IPS DF 4.7 (cell line): ENCODE measurements at regions not wholly inside any gene's neighbourhood (a gene's known extent, or its start where the extent isn't known, plus 50 kb on each side); places are given as distances from the start of the nearest gene placed in this dataset.

Experiments
- DNase-seq: peaks from one replicate; pipeline ENCODE4 v3.0.0-alpha.2; 2013; ENCODE audit warnings: low spot score; ENCODE audit errors: extremely low read depth

DNA sequence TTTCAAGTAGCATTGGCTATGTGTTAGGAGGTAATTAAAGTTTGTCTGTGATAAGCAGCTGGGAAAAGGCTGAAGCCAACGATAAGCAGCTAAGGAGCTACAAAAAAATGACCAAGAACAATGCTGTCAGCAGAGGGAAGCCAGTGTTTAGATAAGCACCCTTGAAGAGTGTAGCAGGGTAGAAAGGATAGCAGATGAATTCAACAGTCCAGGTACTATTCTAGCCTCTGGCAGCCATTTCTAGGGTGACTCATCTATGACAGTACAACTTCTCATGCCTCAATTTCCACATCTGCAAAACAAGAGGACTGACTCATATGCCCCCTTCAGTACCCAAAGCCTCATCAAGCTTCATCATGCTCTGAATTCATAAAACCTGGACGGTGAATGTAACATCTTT, 617.6 kb upstream of the UBE2E2 start:
- no peak for DNase-seq

DNA sequence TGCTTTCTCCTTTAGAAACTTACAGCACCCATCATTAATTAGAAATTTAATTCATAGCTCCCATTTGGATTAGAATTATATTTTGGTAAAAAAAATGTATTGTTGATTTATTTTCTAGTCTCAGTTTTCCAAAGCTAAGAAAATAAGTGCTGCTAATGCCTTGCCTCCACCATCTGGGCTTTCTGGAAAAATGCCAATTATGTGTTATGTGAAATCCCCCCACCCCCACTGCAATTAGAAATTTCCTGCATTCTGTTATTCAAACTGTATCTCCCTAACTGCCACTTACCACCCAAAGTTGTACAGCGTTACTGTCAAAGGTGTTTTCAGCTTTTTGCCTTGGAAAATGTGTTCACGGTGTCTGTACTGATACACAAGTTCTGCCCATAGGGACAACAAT, 617.2 kb upstream of the UBE2E2 start:
- DNase-seq, result no peak

- no peak for DNase-seq
Observed at GRCh38 chr3:22587446-22587845, 615.7 kb upstream of the UBE2E2 start.

DNA sequence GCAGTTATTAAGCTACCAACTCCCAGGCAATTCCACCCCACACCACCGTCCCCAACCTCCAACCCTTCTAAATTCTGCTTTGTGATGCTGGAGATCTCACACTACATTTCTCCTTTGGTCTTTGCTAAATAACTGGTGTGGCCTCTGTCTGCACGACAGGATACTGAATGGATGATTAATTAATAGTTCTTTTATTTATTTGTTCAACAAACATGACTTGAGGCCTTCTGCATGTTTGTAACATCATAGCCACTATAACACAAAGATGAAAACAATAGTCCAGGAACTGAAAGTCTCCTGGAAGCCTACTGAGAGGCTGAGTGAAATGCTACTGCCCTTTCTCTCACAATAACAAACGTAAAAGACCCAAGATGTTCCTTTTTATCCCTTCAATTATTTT, 609.5 kb upstream of the UBE2E2 start:
- no peak for DNase-seq

DNA sequence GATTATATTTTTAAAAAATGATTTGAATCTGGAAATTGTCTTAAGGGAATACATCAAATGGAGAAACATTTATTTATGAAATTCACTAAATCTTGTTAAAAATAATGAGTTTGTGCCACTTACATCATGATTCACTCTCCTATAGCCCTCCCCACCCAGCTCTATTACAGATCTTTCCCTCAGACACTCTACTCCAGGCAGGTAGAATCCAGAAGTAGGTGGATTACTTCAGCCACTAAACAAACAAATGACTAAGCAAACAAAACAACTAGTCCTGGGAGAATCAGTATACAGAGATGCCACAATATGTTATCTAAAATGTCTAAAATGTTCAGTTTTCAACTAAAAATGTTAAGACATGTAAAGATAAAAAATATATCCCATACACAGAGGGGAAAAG, 608.1 kb upstream of the UBE2E2 start:
- no peak for DNase-seq

GRCh38 chr3:22606461-22606860, 596.7 kb upstream of the UBE2E2 start:
- DNase-seq, result no peak

GRCh38 chr3:22606938-22607337, 596.2 kb upstream of the UBE2E2 start:
- no peak for DNase-seq

DNA sequence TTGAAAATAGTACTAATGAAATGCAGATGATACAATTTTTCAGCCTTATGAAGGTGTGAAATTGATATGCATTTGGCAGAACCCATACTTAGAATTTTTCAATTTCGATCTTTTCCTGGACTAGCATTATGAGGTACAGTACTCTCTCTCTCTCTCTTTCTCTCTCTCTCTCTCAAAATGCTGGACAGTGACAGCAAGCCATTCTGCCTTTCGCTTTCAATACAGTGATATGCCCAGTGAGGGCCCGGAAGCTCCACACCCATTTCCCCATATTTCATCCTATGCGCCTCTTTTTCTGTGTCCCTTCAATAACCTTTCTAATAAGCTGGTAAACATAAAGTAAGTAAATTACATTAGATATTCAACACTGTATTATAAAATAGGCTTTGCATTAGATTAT, 595.0 kb upstream of the UBE2E2 start:
- DNase-seq, result no peak

- DNase-seq, result no peak
Observed at GRCh38 chr3:22608721-22609120, 594.4 kb upstream of the UBE2E2 start.

DNA sequence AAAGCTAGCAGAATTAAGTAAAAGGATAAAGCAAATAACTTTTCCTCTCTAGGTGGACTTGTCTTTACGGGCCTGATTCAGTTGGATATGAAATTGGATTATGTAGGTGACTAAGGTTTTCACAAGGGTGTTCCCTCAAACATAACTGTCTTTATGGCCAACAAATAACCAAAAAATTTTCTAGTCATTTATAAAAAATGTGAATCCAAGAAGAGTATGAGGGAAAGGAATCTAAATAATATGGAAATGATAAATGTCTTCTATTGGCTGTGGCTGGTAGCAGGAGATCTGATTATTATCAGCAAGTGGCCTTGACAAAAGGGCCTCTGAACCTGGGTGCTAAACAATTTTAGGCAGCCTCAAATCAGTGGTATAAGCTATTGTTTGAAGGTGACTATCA, 594.0 kb upstream of the UBE2E2 start:
- no peak for DNase-seq

DNA sequence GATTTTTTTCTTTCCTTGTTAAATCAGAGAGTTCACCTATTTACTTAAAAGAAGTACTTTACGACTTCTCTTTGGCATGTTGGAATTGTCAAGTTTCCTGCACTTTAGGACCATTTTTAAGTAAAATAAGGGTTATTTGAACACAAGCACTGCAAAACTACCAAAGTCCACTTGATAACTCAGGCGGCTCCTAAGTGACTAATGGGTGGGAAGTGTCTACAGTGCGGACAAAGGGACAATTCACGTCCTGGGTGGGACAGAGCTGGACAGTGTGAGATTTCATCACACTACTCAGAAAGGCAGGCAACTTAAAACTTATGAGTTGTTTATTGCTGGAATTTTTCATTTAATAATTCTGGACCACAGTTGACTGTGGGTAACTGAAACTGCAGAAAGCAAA, 590.2 kb upstream of the UBE2E2 start:
- DNase-seq, result no peak

GRCh38 chr3:22615790-22616189, 587.3 kb upstream of the UBE2E2 start:
- DNase-seq, result no peak

- DNase-seq, result no peak
Observed at GRCh38 chr3:22617372-22617771, 585.8 kb upstream of the UBE2E2 start.

DNA sequence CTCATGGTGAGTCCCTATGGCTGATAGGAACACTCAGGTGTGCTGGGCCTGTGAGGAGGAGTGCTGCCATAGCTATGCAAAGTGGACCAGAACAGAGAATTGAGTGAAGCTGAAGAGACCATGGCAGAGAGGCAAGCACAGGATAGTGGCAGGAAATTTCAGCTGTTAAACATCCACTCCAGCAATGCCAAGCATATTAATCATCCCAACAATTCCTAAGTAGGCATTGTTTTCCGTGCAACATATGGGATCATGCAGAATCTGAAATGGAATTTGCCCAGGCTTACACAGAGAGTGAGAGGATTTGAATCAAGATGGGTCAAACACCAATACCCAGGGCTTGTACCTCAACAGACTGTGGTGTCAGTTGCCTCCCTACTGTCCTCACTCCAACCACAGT, 582.6 kb upstream of the UBE2E2 start:
- no peak for DNase-seq

GRCh38 chr3:22621205-22621809, 581.8 kb upstream of the UBE2E2 start:
- DNase-seq, result no peak

DNA sequence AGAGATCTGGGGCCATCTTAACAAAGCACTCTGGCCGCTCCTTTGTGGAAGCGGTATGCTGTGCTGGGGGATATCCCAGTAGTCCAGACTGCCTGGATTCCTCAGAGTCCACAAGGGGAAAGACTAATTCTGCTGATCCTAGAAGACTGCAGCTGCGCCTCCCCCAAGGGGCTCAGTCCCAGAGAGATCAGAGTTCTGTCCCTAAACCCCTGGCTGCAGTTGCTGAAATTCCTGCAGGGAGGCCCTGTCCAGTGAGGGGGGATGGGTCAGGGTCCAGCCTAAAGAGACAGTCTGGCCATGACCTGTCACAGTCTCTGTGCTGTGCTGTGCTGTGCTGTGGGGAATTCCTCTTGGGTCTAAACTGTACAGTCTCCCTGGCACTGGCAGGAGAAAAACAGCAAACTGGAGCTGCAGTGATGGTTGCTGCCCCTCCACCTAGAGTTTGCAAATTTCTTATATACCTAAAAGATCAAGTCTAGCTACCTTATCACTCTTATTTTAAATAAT, 575.1 kb upstream of the UBE2E2 start:
- no peak for DNase-seq

DNA sequence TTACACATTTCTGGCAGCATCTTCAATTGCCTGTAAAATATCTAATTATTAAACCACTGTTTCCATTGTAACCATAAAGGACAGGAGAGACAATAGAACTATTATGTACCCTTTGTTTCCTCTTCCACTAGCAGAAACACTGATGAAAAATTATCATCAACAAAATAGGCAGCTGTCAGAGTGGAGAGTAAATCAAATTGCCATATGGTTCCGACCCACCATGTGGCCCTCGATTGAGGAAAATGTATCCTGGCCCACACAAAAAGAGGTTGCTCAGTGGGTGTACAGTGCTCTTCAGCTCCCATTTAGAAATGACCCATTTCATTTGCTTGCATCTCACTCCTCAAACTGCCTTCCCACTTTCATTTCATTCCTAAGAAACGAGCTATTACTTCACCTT, 570.6 kb upstream of the UBE2E2 start:
- DNase-seq, result no peak

DNA sequence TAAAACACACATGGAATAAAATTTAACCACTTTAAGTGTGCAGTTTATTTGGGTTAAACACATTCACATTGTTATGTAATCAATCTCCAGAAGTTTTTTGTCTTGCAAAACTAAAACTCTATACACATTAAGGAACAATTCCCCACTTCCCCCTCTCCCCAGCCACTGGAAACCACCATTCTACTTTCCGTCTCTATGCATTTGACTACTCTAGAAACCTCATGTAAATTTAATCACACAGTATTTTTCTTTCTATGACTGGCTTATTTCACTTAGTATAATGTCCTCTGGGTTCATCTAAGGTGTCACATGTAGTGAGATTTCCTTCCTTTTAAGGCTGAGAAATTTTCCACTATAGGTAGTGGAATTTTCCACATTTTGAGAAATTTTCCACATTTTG, 568.7 kb upstream of the UBE2E2 start:
- DNase-seq, result no peak

DNA sequence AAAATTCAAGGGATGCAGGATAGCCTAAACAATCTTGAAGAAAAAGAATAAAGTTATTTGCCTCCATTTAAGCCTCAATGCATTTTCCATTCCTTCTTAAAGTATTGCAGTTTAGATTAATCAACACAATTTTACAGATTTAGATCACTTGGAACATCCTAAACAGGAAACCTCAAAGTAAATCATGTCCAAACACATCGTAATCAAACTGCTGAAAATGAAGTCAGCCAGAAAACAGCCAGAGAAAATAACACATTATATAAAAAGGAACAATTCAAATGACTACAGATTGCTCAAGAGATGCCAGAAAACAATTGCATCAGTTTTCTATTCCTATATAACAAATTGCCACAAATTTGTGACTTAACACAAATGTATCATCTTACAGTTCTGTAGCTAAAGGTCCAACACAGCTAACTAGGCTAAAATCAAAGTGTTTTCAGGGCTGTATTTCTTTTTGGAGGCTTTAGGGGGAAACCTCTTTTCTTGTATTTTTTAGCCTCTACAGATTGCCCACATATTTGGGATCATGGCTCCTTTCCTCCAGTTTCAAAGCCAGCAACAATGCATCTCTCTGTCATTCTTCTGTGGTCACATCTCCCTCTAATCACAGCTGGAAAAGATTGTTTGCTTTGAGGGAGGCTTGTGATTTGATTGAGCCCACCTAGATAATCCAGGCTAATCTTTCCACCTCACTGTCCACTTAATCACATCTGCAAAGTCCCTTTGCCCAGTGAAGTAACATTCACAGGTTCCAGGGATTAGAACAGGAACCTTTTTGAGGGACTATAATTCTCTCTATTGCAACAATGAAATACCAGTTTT, 543.3 kb upstream of the UBE2E2 start:
- DNase-seq, result no peak

DNA sequence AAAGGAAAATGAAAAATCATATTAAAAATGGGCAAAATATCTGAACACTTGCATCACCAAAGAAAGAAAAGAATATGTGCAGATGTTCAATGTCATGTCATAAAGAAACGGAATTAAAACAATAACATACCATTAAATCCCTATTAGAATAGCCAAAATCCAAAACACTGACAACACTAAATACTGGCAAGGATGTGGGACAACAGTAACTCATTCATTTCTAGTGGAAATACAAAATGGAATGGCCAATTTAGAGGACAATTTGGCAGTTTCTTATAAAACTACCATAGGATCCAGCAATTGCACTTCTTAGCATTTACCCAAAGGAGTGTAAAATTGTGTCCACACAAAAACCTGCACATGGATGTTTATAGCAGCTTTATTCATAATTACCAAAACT, 542.5 kb upstream of the UBE2E2 start:
- no peak for DNase-seq

DNA sequence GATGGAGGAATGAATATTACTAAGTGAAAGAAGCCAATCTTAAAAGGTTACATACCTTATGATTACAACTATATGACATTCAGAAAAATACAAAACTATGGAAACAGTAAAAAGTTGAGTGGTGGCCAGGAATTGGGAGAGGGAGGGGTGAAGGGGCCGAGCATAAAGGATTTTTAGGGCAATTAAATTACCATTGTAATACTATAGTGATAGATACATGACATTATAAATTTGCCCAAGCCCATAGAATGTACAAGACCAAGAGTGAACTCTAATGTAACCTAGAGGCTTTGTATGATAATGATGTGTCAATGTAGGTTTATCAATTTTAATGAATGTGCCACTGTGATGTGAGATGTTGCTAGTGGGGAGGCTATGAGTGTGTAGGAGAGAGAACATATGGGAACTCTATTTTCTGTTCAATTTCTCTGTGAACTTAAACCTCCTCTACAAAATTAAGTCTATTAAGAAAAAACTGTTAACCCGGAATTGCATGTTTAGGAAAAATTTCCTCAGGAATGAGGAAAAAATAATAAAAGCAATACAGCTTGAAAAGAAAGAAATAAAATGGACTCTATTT, 541.9 kb upstream of the UBE2E2 start:
- no peak for DNase-seq

DNA sequence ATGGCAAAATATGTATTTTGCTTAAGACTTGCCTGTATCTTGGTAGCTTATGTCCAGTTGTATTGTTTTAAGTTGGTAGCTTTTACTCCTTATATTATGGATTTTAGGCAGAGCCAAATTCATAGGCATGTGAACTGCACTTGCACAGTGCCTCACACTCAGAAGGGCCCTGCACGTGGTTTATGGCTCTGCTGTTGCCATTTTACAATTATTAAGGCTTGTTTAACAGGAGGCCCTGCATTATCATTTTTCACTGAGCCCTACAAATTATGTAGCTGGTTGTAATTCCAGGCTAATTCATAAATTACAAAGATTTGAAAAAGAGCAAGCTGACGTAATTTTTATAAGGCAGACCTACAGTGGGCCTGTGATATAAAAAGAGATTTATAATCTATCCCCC, 537.6 kb upstream of the UBE2E2 start:
- DNase-seq, result no peak

DNA sequence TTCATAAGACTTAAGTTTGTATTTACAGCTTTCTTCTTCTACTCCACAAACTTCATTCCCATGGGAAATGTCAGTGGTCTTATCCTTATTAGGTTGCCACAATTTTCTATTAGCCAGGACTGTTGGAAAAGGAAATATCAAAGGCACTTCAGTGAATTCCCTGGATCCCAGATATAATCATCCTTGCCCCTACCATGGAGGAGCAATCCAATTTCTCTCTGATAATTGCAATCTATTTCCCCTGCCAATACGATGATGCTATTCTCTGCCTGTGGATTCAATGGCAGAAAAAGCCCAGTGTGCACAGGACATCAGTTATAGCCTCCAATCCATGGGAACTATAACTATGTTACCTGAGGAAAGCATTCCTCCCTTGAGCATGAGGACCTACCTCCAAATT, 536.4 kb upstream of the UBE2E2 start:
- no peak for DNase-seq
